HCT116 (cell line): ENCODE measurements at regions not wholly inside any gene's neighbourhood (a gene's known extent, or its start where the extent isn't known, plus 50 kb on each side); places are given as distances from the start of the nearest gene placed in this dataset.

Experiments
- ATAC-seq: fragments of 200-7000 bp; cut with Tn5 transposase; 2 replicates; pipeline ENCODE4 v1.9.1; 2020; ENCODE audit warnings: mild to moderate bottlenecking, moderate library complexity
- BruUV-seq: library from RNA; stranded (reverse); fragments of 400-500 nt; replicated peaks from 2 replicates; lab custom pipeline; 2021; lab: Mats Ljungman, UMichigan
- CTCF ChIA-PET: fragments of 300-600 bp; sonication (Branson Sonifier 250); formaldehyde crosslinking; loops from one replicate; lab custom pipeline; 2021; ENCODE audit warnings: antibody characterized with exemption; lab: Charles Lee
- POLR2A ChIA-PET: fragments of 300-600, 350-600 bp; sonication (Branson Sonifier 250); formaldehyde crosslinking; loops from one replicate; lab custom pipeline; 2021; ENCODE audit warnings: antibody characterized with exemption; lab: Charles Lee
- RAD21 ChIA-PET, 2 experiments: fragments of 300-600 bp; sonication (Branson Sonifier 250); formaldehyde crosslinking; loops; one replicate each; lab custom pipeline; 2023; ENCODE audit warnings: low total read pairs in 2 of 2; ENCODE audit not compliant: uncharacterized antibody in 2 of 2, unreplicated experiment in 2 of 2, low non-redundant PET in 1 of 2; lab: Charles Lee
- DNase-seq: peaks from one replicate; pipeline ENCODE4 v3.0.0-alpha.2; 2010; ENCODE audit warnings: low read depth, low spot score
- H2AFZ ChIP-seq: fragments of 200-600 bp; shearing (Covaris generic), sonication (generic); 2 replicates; pipeline ENCODE4 v1.6.1; 2017; ENCODE audit warnings: low read depth, mixed run types, mixed read lengths, antibody characterized with exemption, low read length; ENCODE audit not compliant: poor library complexity, severe bottlenecking
- H3K27ac ChIP-seq: 2 replicates; pipeline ENCODE4 v1.5.1; 2012; ENCODE audit warnings: low read depth, low read length
- H3K27me3 ChIP-seq: fragments of 200-600 bp; sonication (generic); 2 replicates; pipeline ENCODE4 v1.6.1; 2016; ENCODE audit warnings: mixed run types, low read length, mixed read lengths; ENCODE audit not compliant: insufficient read depth
- H3K36me3 ChIP-seq, 2 experiments: fragments of 200-500 bp in 1 of 2; fragments of 200-600 bp in 1 of 2; sonication (Bioruptor generic) in 1 of 2; sonication (generic) in 1 of 2; 2 replicates each; pipeline versions ENCODE4 v1.5.1 to v1.6.1; 2014 to 2016; ENCODE audit warnings: low read length in 2 of 2, inconsistent platforms in 1 of 2, mixed read lengths in 1 of 2, mixed run types in 1 of 2; ENCODE audit not compliant: insufficient read depth in 2 of 2, control insufficient read depth in 1 of 2
- H3K4me1 ChIP-seq, 2 experiments: fragments of 200-600 bp in 1 of 2; sonication (generic) in 1 of 2; 2 replicates each; pipeline versions ENCODE4 v1.5.1 to v1.6.1; 2012 to 2017; ENCODE audit warnings: low read length in 2 of 2, inconsistent platforms in 1 of 2, mild to moderate bottlenecking in 1 of 2, mixed read lengths in 1 of 2, mixed run types in 1 of 2, moderate library complexity in 1 of 2; ENCODE audit not compliant: insufficient read depth in 2 of 2, control insufficient read depth in 1 of 2
- H3K4me2 ChIP-seq: fragments of 200-600 bp; sonication (generic); 2 replicates; pipeline ENCODE4 v1.6.1; 2017; ENCODE audit warnings: mixed run types, low read length, mixed read lengths
- H3K4me3 ChIP-seq, 2 experiments: fragments of 200-600 bp in 1 of 2; sonication (generic) in 1 of 2; replicated peaks in 1 of 2; 2 replicates each; pipeline ENCODE4 v1.5.1; 2011 to 2016; ENCODE audit warnings: low read length in 2 of 2, control low read depth in 1 of 2, low read depth in 1 of 2, mild to moderate bottlenecking in 1 of 2, mixed read lengths in 1 of 2, mixed run types in 1 of 2
- H3K79me2 ChIP-seq: fragments of 200-600 bp; sonication (generic); 2 replicates; pipeline ENCODE4 v1.6.1; 2017; ENCODE audit warnings: mild to moderate bottlenecking, mixed run types, low read length, moderate library complexity, mixed read lengths; ENCODE audit not compliant: insufficient read depth
- H3K9ac ChIP-seq: fragments of 200-600 bp; sonication (generic); 2 replicates; pipeline ENCODE4 v1.6.1; 2016; ENCODE audit warnings: low read length, mixed read lengths
- H3K9me2 ChIP-seq: fragments of 200-600 bp; sonication (generic), shearing (Covaris generic); 2 replicates; pipeline ENCODE4 v1.6.1; 2017; ENCODE audit warnings: mixed run types, mild to moderate bottlenecking, moderate library complexity; ENCODE audit not compliant: insufficient read depth
- H3K9me3 ChIP-seq, 2 experiments: fragments of 200-500 bp in 1 of 2; fragments of 200-600 bp in 1 of 2; sonication (Bioruptor generic) in 1 of 2; sonication (generic) in 1 of 2; 2 replicates each; pipeline ENCODE4 v1.6.1; 2014 to 2017; ENCODE audit warnings: low read length in 2 of 2, mixed read lengths in 2 of 2, inconsistent platforms in 1 of 2, low read depth in 1 of 2, mild to moderate bottlenecking in 1 of 2, mixed run types in 1 of 2, moderate library complexity in 1 of 2; ENCODE audit not compliant: control insufficient read depth in 1 of 2, insufficient read depth in 1 of 2
- H4K20me1 ChIP-seq: fragments of 200-600 bp; sonication (generic), shearing (Covaris generic); 2 replicates; pipeline ENCODE4 v1.6.1; 2017; ENCODE audit warnings: mixed run types, mild to moderate bottlenecking, moderate library complexity; ENCODE audit not compliant: insufficient read depth
- CBX3 ChIP-seq: IDR thresholded peaks from 2 replicates; pipeline ENCODE4 v1.6.1; 2012; ENCODE audit warnings: low read depth
- CTCF ChIP-seq, 3 experiments: fragments of 200-600 bp in 1 of 3; sonication (generic) in 1 of 3; IDR thresholded peaks in 2 of 3; conservative IDR thresholded peaks in 1 of 3; 2 replicates each; pipeline ENCODE4 v1.5.1; 2012 to 2017; ENCODE audit warnings: low read depth in 2 of 3, low read length in 2 of 3, antibody characterized with exemption in 1 of 3, borderline replicate concordance in 1 of 3, control low read depth in 1 of 3, mild to moderate bottlenecking in 1 of 3, mixed read lengths in 1 of 3, mixed run types in 1 of 3, moderate library complexity in 1 of 3; ENCODE audit not compliant: insufficient read depth in 1 of 3
- EGR1 ChIP-seq: IDR thresholded peaks from 2 replicates; pipeline ENCODE4 v1.6.1; 2012; ENCODE audit warnings: low read depth
- ELF1 ChIP-seq: IDR thresholded peaks from 2 replicates; pipeline ENCODE4 v1.6.1; 2012; ENCODE audit warnings: low read depth, borderline replicate concordance
- JUND ChIP-seq: IDR thresholded peaks from 2 replicates; pipeline ENCODE4 v1.6.1; 2012
- POLR2AphosphoS5 ChIP-seq: IDR thresholded peaks from 2 replicates; pipeline ENCODE4 v1.6.1; 2011; ENCODE audit warnings: mild to moderate bottlenecking, low read depth, low read length, moderate library complexity
- REST ChIP-seq: IDR thresholded peaks from 2 replicates; pipeline ENCODE4 v1.6.1; 2012; ENCODE audit warnings: low read depth
- SP1 ChIP-seq: IDR thresholded peaks from 2 replicates; pipeline ENCODE4 v1.6.1; 2012; ENCODE audit warnings: low read depth
- SRF ChIP-seq: IDR thresholded peaks from 2 replicates; pipeline ENCODE4 v1.6.1; 2012; ENCODE audit warnings: low read depth
- TCF7L2 ChIP-seq: IDR thresholded peaks from 2 replicates; pipeline ENCODE4 v1.7.0; 2011; ENCODE audit warnings: borderline replicate concordance, inconsistent platforms; ENCODE audit not compliant: insufficient read depth, insufficient read length; ENCODE audit errors: extremely low read depth
- YY1 ChIP-seq: IDR thresholded peaks from 2 replicates; pipeline ENCODE4 v1.6.1; 2011; ENCODE audit warnings: low read length, low read depth, moderate library complexity, mild to moderate bottlenecking; ENCODE audit not compliant: insufficient replicate concordance; ENCODE audit errors: extremely low read depth
- ZFX ChIP-seq: fragments of 450-650 bp; IDR thresholded peaks from 2 replicates; pipeline ENCODE4 v1.6.1; 2017
- ZNF274 ChIP-seq: fragments of 200-500 bp; sonication (Bioruptor generic); IDR thresholded peaks from 2 replicates; pipeline ENCODE4 v1.6.1; 2014; ENCODE audit warnings: mild to moderate bottlenecking, low read depth, low read length, inconsistent platforms
- intact Hi-C: fragments of 100-400 bp; cut with micrococcal nuclease; formaldehyde crosslinking; loops from 2 replicates; pipeline ENCODE4 v1.10.0; 2022
- TF ChIP-seq, protein P1 (sequence below): IDR thresholded peaks from 2 replicates; pipeline ENCODE4 v1.6.1; 2011; ENCODE audit warnings: mild to moderate bottlenecking, low read length, moderate library complexity; ENCODE audit not compliant: insufficient replicate concordance; ENCODE audit errors: extremely low read depth
- TF ChIP-seq, protein P2 (sequence below): IDR thresholded peaks from 2 replicates; pipeline ENCODE4 v1.6.1; 2012

GRCh38 chr9:13904746-13905145, 409.2 kb downstream of the NFIB start:
- H3K9ac ChIP-seq: no peak overlapping the region
- no peaks in the 10 kb centered on the region for H3K79me2 ChIP-seq
- ChIA-PET CTCF (no interaction called here), POLR2A (no interaction called here), RAD21 (no interaction called here)
- H3K9me3 ChIP-seq: peaks cover 0 to 2% of the 10 kb centered on the region in 2 experiments; a peak in 1 of 4 replicates
- H4K20me1 ChIP-seq: no peaks in the 10 kb centered on the region
- no peak for ATAC-seq
- intact Hi-C loops: no loop called here
- H3K27ac ChIP-seq: no peak overlapping the region
- H3K9me2 ChIP-seq: no peaks in the 10 kb centered on the region
- no peaks in the 10 kb centered on the region for H3K36me3 ChIP-seq
- no peak overlapping the region for H3K4me3 ChIP-seq
- no peak overlapping the region for H2AFZ ChIP-seq
- no peaks in the 10 kb centered on the region for H3K4me1 ChIP-seq
- H3K27me3 ChIP-seq: no peaks in the 10 kb centered on the region
- TF ChIP-seq REST: no peak
- no peak for TF ChIP-seq TCF7L2
- TF ChIP-seq YY1: no peak
- no peak for TF ChIP-seq SRF
- TF ChIP-seq JUND: no peak
- TF ChIP-seq EGR1: no peak
- TF ChIP-seq, protein P1, sequence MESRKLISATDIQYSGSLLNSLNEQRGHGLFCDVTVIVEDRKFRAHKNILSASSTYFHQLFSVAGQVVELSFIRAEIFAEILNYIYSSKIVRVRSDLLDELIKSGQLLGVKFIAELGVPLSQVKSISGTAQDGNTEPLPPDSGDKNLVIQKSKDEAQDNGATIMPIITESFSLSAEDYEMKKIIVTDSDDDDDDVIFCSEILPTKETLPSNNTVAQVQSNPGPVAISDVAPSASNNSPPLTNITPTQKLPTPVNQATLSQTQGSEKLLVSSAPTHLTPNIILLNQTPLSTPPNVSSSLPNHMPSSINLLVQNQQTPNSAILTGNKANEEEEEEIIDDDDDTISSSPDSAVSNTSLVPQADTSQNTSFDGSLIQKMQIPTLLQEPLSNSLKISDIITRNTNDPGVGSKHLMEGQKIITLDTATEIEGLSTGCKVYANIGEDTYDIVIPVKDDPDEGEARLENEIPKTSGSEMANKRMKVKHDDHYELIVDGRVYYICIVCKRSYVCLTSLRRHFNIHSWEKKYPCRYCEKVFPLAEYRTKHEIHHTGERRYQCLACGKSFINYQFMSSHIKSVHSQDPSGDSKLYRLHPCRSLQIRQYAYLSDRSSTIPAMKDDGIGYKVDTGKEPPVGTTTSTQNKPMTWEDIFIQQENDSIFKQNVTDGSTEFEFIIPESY: no peak
- TF ChIP-seq ELF1: no peak
- TF ChIP-seq CTCF (IDR thresholded peaks at IDR 0.05 in 2 of 3, conservative IDR thresholded peaks at IDR 0.05 in 1 of 3; ENCODE audit: borderline replicate concordance in 1 of 3, insufficient read depth in 1 of 3, low read depth in 2 of 3, low read length in 2 of 3): no peak
- TF ChIP-seq, protein P2, sequence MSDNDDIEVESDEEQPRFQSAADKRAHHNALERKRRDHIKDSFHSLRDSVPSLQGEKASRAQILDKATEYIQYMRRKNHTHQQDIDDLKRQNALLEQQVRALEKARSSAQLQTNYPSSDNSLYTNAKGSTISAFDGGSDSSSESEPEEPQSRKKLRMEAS: no peak
- TF ChIP-seq CBX3: no peak
- TF ChIP-seq POLR2AphosphoS5: no peak
- TF ChIP-seq ZFX: no peak
- no peak for TF ChIP-seq ZNF274
- no peak for TF ChIP-seq SP1
- DNase-seq: no peak
- BruUV-seq: no TSS peak
- no peak overlapping the region for H3K4me2 ChIP-seq
